GM10266 (cell line): ENCODE measurements at regions not wholly inside any gene's neighbourhood (a gene's known extent, or its start where the extent isn't known, plus 50 kb on each side); places are given as distances from the start of the nearest gene placed in this dataset.

Experiments used
- DNase-seq: peaks from one replicate; pipeline ENCODE4 v3.0.0; 2012; ENCODE audit errors: extremely low spot score
- TF ChIP-seq, protein P1 (sequence below): IDR thresholded peaks from 2 replicates; pipeline ENCODE4 v1.5.1; 2012; ENCODE audit warnings: mild to moderate bottlenecking, low read depth; ENCODE audit not compliant: control insufficient read depth, insufficient read depth; ENCODE audit errors: missing control alignments

DNA sequence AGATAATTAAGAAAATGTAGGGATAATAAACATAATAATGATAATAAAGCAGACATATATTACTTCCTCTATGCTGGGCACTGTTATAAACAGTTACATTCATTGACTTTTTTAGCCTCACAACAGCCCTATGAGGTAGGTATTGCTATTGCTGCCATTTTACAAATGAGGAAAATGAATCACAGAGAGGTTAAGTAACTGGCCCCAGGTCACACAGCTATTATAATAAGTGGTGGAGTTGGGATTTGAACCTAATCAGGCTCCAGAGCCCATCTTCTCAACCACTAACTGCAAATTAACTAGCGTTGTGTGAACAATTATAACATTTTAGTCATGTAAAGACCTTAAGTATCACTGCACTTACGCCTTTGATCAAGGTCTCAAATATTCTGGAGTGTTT lies 62.5 kb upstream of the PIK3CG start:
- DNase-seq, result no peak
- TF ChIP-seq, protein P1, sequence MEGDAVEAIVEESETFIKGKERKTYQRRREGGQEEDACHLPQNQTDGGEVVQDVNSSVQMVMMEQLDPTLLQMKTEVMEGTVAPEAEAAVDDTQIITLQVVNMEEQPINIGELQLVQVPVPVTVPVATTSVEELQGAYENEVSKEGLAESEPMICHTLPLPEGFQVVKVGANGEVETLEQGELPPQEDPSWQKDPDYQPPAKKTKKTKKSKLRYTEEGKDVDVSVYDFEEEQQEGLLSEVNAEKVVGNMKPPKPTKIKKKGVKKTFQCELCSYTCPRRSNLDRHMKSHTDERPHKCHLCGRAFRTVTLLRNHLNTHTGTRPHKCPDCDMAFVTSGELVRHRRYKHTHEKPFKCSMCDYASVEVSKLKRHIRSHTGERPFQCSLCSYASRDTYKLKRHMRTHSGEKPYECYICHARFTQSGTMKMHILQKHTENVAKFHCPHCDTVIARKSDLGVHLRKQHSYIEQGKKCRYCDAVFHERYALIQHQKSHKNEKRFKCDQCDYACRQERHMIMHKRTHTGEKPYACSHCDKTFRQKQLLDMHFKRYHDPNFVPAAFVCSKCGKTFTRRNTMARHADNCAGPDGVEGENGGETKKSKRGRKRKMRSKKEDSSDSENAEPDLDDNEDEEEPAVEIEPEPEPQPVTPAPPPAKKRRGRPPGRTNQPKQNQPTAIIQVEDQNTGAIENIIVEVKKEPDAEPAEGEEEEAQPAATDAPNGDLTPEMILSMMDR, result no peak

DNA sequence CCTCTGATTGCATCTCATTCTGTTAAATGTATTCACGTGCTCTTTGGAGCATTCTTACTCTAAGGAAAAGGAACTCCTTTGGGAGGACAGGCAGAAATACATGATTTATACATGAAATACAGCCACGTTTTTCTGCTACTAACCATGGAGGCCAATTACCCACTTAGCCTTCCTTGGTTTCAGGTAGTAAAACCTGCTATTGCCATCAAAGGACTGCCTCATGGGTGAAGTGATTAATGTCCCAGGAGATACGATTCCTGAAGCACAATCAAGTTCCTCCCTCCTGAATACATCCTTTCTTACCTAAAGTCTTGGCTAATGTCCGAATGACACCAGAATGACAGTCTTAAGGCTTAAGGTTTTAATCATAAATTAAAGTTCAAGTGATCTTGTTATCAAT lies 58.5 kb upstream of the PIK3CG start:
- no peak for DNase-seq
- TF ChIP-seq, protein P1, result no peak

DNA sequence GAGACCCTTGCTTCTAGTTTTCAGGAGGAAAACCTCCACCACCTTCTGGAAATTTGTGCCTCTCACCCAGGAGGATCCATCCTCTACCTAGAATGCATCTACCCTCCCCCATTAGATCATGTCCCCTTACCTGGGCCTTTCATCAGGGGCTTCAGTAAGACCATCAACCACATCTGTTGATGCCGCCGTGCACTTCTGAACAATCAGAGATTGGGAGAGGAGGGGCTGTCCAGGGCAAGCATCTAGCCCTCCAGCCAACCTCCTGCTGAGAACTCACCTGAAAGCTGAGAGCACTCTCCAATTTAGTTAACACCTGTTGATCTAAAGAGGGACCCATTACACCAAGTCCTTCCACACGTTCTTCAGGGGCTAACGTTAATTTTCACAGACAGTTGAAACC lies 57.6 kb upstream of the PIK3CG start:
- DNase-seq, result no peak
- TF ChIP-seq, protein P1, result no peak

DNA sequence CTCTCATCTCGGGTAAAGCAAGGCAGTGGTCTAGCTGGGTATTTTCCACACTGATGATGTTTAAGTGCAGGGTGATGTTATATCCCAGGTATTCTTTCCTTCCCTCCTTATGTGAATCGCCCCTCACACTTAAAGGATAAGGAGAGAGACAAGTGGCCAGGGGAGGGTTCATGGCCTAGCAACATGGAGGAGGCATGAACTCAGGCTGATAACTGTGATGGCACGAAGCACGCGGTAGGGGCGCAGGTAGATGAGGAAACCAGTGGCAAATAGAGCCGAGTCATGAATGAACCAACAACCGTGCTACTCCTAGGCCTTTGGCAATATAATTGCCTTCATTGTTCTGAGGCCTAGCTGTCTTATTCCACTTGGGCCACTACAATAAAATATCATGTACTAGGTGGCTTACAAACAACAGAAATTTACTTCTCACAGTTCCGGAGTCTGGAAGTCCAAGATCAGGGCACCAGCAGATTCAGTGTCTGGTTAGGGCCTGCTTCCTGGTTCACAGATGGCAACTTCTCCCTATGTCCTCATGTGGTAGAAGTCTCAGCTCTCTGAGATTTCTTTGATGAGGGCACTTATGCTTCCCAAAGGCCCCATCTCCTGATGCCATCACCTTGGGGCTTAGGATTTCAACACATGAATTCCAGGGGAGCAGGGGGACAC lies 56.0 kb upstream of the PIK3CG start:
- no peak for DNase-seq
- TF ChIP-seq, protein P1, result no peak

DNA sequence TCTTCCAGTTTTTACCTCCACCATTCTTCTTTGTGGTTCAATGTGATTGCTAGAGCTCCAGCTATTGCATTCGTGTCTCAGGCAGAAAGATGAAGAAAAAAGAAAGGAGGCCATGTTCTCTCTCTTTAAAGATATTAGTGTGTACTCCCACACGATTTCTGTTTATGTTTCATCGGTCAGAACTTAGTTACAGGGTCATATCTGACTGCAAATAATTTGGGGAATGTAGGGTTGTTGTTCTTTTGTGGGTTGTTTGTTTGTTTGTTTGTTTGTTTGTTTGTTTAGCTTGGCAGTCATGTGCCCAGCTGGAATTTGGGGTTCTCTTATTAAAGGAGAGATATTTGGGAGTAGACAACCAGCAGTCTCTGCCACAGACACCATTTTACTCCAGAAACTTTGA lies 53.6 kb upstream of the PIK3CG start:
- no peak for DNase-seq
- TF ChIP-seq, protein P1, result no peak

DNA sequence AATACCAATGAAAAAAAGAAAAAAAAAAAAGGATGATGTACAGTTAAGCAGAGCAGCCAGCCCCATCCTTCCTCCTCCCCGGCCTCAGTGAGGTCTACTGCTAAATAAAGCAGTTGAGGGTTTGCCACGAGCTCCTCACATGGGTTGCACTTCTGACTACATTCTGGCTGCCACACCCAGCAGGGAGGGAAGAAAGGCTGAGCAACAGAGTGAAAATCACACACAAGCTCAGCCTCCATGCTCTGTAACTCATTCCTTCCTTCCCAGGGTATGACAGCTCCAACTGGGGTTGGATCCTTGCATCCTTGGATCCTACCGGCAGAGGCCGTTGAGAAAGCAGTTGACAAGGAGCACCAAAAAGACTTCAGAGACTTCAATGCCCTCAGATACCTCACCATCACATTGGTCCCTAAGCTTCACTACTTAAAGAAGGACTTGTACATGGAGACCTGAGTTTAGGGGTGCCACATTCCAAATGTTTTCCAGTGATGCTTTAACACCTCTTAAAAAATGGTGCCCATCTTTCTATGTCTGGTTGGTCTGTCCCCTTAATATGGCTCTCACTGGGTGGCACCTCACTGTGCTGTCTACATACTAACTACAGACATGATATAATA lies 52.9 kb upstream of the PIK3CG start:
- DNase-seq, result peak; percentile 23
- TF ChIP-seq, protein P1, result no peak

DNA sequence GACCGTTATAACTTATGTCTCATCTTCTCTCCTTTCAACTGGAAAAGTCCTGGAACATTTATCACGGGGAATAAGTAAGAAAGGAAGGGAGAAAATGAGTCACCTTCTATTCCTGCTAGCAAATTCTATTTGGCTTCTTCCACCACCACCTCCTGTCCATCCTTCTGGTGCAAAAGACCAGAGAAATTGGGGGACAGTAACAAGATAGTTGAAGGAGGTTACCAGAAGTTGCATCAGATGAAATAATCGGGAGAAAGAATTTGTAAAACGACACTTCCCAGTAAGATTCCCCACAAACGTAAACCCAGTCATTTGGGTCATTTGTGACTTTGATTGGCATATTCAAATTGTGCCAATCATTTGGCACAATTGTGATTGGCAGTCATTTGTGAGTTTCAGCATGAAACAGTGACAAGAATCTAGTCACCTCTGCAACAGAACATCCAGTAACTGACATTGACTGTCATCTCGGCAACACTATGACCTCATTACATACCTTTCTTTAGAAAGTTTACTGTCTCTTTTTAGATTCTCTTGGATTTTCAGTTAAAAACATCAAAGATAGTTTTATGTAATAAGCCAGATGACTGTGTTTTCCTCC lies 51.3 kb upstream of the PIK3CG start:
- TF ChIP-seq, protein P1, result no peak
- no peak for DNase-seq
